K562 (cell line): ENCODE measurements at regions not wholly inside any gene's neighbourhood (a gene's known extent, or its start where the extent isn't known, plus 50 kb on each side); places are given as distances from the start of the nearest gene placed in this dataset.

Experiments
- AFF4 ChIP-seq: sonication (generic); formaldehyde crosslinking; IDR thresholded peaks from 2 replicates; pipeline ENCODE4 v1.8.0; 2023; ENCODE audit warnings: mild to moderate bottlenecking, missing genetic modification reagents
- C11orf30 ChIP-seq: fragments of 450-650 bp; IDR thresholded peaks from 2 replicates; pipeline ENCODE4 v1.6.1; 2016; ENCODE audit warnings: low read depth, mild to moderate bottlenecking
- ELK1 ChIP-seq: sonication (generic); formaldehyde crosslinking; IDR thresholded peaks from 2 replicates; pipeline ENCODE4 v1.8.1; 2022; ENCODE audit warnings: missing genetic modification reagents
- MAFK ChIP-seq: IDR thresholded peaks from 2 replicates; pipeline ENCODE4 v1.6.1; 2011; ENCODE audit warnings: low read length, improper control_type of control experiment
- PREB ChIP-seq: sonication (generic); formaldehyde crosslinking; IDR thresholded peaks from 2 replicates; pipeline ENCODE4 v1.8.1; 2023; ENCODE audit warnings: mild to moderate bottlenecking, missing genetic modification reagents
- RBM15 ChIP-seq: fragments of 200-400 bp; formaldehyde crosslinking; IDR thresholded peaks from 2 replicates; pipeline ENCODE4 v1.6.1; 2018; ENCODE audit warnings: mild to moderate bottlenecking, low read length, moderate library complexity; ENCODE audit not compliant: insufficient read depth
- TRIM28 ChIP-seq: fragments of 450-650 bp; IDR thresholded peaks from 2 replicates; pipeline ENCODE4 v1.6.1; 2017
- ZFP30 ChIP-seq: fragments of 250-450 bp; sonication (Bioruptor Pico); IDR thresholded peaks from 2 replicates; pipeline ENCODE4 v1.8.0; 2022; ENCODE audit warnings: moderate library complexity, mild to moderate bottlenecking, inconsistent platforms, borderline replicate concordance
- ZNF174 ChIP-seq: fragments of 250-450 bp; sonication (Bioruptor Pico); IDR thresholded peaks from 2 replicates; pipeline ENCODE4 v1.4.0; 2020; ENCODE audit warnings: mild to moderate bottlenecking
- ZNF695 ChIP-seq: fragments of 450-650 bp; formaldehyde crosslinking; IDR thresholded peaks from 2 replicates; pipeline ENCODE4 v1.4.0; 2020; ENCODE audit warnings: mild to moderate bottlenecking, moderate library complexity

- TF ChIP-seq AFF4 (CRISPR knock-in tag) (no peak), ELK1 (no peak), TRIM28 (no peak), MAFK (0 out of 2 replicates have a peak, but pooled peaks have one; percentile 29), RBM15 (no peak), ZFP30 (CRISPR knock-in tag) (no peak), ZNF695 (CRISPR knock-in tag) (no peak), ZNF174 (CRISPR knock-in tag) (no peak), PREB (CRISPR knock-in tag) (no peak), C11orf30 (peak; percentile 46; the same call in 1 of the 2 replicates)
Observed at GRCh38 chr5:54894957-54895815, 90.2 kb downstream of the ESM1 start (continued).
